H9 (cell line): ENCODE measurements at regions not wholly inside any gene's neighbourhood (a gene's known extent, or its start where the extent isn't known, plus 50 kb on each side); places are given as distances from the start of the nearest gene placed in this dataset.

Experiments
- DNase-seq: peaks from one replicate; pipeline ENCODE4 v3.0.0-alpha.2; 2017
- H2AFZ ChIP-seq: one replicate; pipeline ENCODE4 v1.6.1; 2013; ENCODE audit warnings: mild to moderate bottlenecking, low read length, control low read depth, moderate library complexity
- H2AK5ac ChIP-seq: 2 replicates; pipeline ENCODE4 v1.6.1; 2013; ENCODE audit warnings: low read length, control low read depth, mixed read lengths; ENCODE audit not compliant: insufficient read length
- H2BK120ac ChIP-seq: one replicate; pipeline ENCODE4 v1.6.1; 2013; ENCODE audit warnings: low read depth, mild to moderate bottlenecking, low read length, control low read depth, inconsistent platforms; ENCODE audit not compliant: poor library complexity, severe bottlenecking
- H2BK12ac ChIP-seq: 2 replicates; pipeline ENCODE4 v1.6.1; 2013; ENCODE audit warnings: low read length, control low read depth, mixed read lengths, low read depth; ENCODE audit not compliant: insufficient read length
- H2BK15ac ChIP-seq: 2 replicates; pipeline ENCODE4 v1.6.1; 2013; ENCODE audit warnings: low read depth, low read length, control low read depth
- H2BK20ac ChIP-seq: one replicate; pipeline ENCODE4 v1.6.1; 2013; ENCODE audit warnings: low read depth, mild to moderate bottlenecking, low read length, control low read depth, inconsistent platforms; ENCODE audit not compliant: poor library complexity, severe bottlenecking
- H2BK5ac ChIP-seq: 2 replicates; pipeline ENCODE4 v1.6.1; 2013; ENCODE audit warnings: low read length, control low read depth, mixed read lengths; ENCODE audit not compliant: insufficient read length
- H3K14ac ChIP-seq: 2 replicates; pipeline ENCODE4 v1.6.1; 2013; ENCODE audit warnings: low read length, control low read depth; ENCODE audit not compliant: insufficient read depth
- H3K18ac ChIP-seq: 2 replicates; pipeline ENCODE4 v1.6.1; 2013; ENCODE audit warnings: low read depth, mild to moderate bottlenecking, mixed read lengths, low read length, control low read depth; ENCODE audit not compliant: insufficient read length
- H3K23ac ChIP-seq: 2 replicates; pipeline ENCODE4 v1.6.1; 2013; ENCODE audit warnings: low read length, control low read depth, mixed read lengths, low read depth; ENCODE audit not compliant: insufficient read length
- H3K23me2 ChIP-seq: 2 replicates; pipeline ENCODE4 v1.6.1; 2013; ENCODE audit warnings: low read depth, mild to moderate bottlenecking, mixed read lengths, low read length, control low read depth; ENCODE audit not compliant: insufficient read length, poor library complexity, severe bottlenecking
- H3K27ac ChIP-seq: 2 replicates; pipeline ENCODE4 v1.5.1; 2013; ENCODE audit warnings: low read length, control low read depth, mixed read lengths, low read depth; ENCODE audit not compliant: insufficient read length
- H3K27me3 ChIP-seq: 2 replicates; pipeline ENCODE4 v1.6.1; 2013; ENCODE audit warnings: low read length, control low read depth, inconsistent platforms; ENCODE audit not compliant: insufficient read depth
- H3K4ac ChIP-seq: 2 replicates; pipeline ENCODE4 v1.6.1; 2013; ENCODE audit warnings: low read depth, mild to moderate bottlenecking, control low read depth, inconsistent platforms, low read length, moderate library complexity
- H3K4me1 ChIP-seq: 2 replicates; pipeline ENCODE4 v1.6.1; 2013; ENCODE audit warnings: low read length, control low read depth, inconsistent platforms; ENCODE audit not compliant: insufficient read depth
- H3K4me2 ChIP-seq: 2 replicates; pipeline ENCODE4 v1.6.1; 2013; ENCODE audit warnings: low read length, control low read depth, mixed read lengths; ENCODE audit not compliant: insufficient read length, insufficient read depth
- H3K56ac ChIP-seq: 2 replicates; pipeline ENCODE4 v1.6.1; 2013; ENCODE audit warnings: low read depth, mild to moderate bottlenecking, mixed read lengths, low read length, control low read depth; ENCODE audit not compliant: insufficient read length
- H3K79me1 ChIP-seq: 2 replicates; pipeline ENCODE4 v1.6.1; 2013; ENCODE audit warnings: low read depth, mild to moderate bottlenecking, moderate library complexity, low read length, control low read depth, inconsistent platforms; ENCODE audit not compliant: insufficient read depth, poor library complexity, severe bottlenecking
- H3K79me2 ChIP-seq: 2 replicates; pipeline ENCODE4 v1.6.1; 2013; ENCODE audit warnings: low read length, control low read depth, inconsistent platforms; ENCODE audit not compliant: insufficient read depth
- H3K9ac ChIP-seq: 2 replicates; pipeline ENCODE4 v1.6.1; 2013; ENCODE audit warnings: low read length, control low read depth, mixed read lengths; ENCODE audit not compliant: insufficient read length; ENCODE audit errors: extremely low read depth
- H3K9me3 ChIP-seq: one replicate; pipeline ENCODE4 v1.6.1; 2013; ENCODE audit warnings: low read depth, low read length, inconsistent platforms; ENCODE audit not compliant: control insufficient read depth
- H3T11ph ChIP-seq: one replicate; pipeline ENCODE4 v1.6.1; 2013; ENCODE audit warnings: mild to moderate bottlenecking, low read length, control low read depth, inconsistent platforms
- H4K20me1 ChIP-seq: one replicate; pipeline ENCODE4 v1.6.1; 2013; ENCODE audit not compliant: control insufficient read depth, insufficient read length, insufficient read depth
- H4K5ac ChIP-seq: 2 replicates; pipeline ENCODE4 v1.6.1; 2013; ENCODE audit warnings: low read depth, mild to moderate bottlenecking, mixed read lengths, low read length, control low read depth; ENCODE audit not compliant: insufficient read length
- H4K8ac ChIP-seq: replicated peaks from 2 replicates; pipeline ENCODE4 v1.6.1; 2013; ENCODE audit warnings: low read length, control low read depth, mixed read lengths, low read depth; ENCODE audit not compliant: insufficient read length
- H4K91ac ChIP-seq: 2 replicates; pipeline ENCODE4 v1.6.1; 2013; ENCODE audit warnings: low read depth, mild to moderate bottlenecking, moderate library complexity, mixed read lengths, low read length, control low read depth; ENCODE audit not compliant: insufficient read length
- H3K27ac Mint-ChIP-seq, 3 experiments: 2 replicates in 2 of 3; 3 replicates in 1 of 3; pipeline ENCODE4 v1.8.0; 2020 to 2021; ENCODE audit warnings: mixed read lengths in 3 of 3, mild to moderate bottlenecking in 1 of 3, moderate library complexity in 1 of 3
- H3K27me3 Mint-ChIP-seq: 2 replicates; pipeline ENCODE4 v1.8.0; 2021; ENCODE audit warnings: low read depth, mild to moderate bottlenecking, moderate library complexity, mixed read lengths
- H3K36me3 Mint-ChIP-seq, 3 experiments: 2 replicates in 2 of 3; 3 replicates in 1 of 3; pipeline ENCODE4 v1.8.0; 2020 to 2021; ENCODE audit warnings: low read depth in 3 of 3, mixed read lengths in 3 of 3; ENCODE audit not compliant: insufficient read depth in 1 of 3
- H3K4me1 Mint-ChIP-seq, 2 experiments: 2 replicates each; pipeline ENCODE4 v1.8.0; 2020; ENCODE audit warnings: mixed read lengths in 2 of 2
- H3K4me3 Mint-ChIP-seq, 2 experiments: 2 replicates in 1 of 2; 3 replicates in 1 of 2; pipeline ENCODE4 v1.8.0; 2020 to 2021; ENCODE audit warnings: mild to moderate bottlenecking in 2 of 2, mixed read lengths in 2 of 2, moderate library complexity in 1 of 2
- H3K9me3 Mint-ChIP-seq, 2 experiments: 2 replicates in 1 of 2; 3 replicates in 1 of 2; pipeline ENCODE4 v1.8.0; 2020; ENCODE audit warnings: mild to moderate bottlenecking in 2 of 2, mixed read lengths in 2 of 2, moderate library complexity in 1 of 2
- WGBS: extraction: QIAGEN DNeasy Blood & Tissue Kit; methylation state at CpG from one replicate; pipeline ENCODE4 v1.1.7; 2013; ENCODE audit warnings: missing lambda C conversion rate, low lambda C conversion rate, mixed read lengths; ENCODE audit not compliant: insufficient read length; ENCODE audit errors: extremely low coverage; 5-methylcytosine and 5-hydroxymethylcytosine counted together
- TF ChIP-seq, protein P1 (sequence below): fragments of 200-600 bp; sonication (generic); conservative IDR thresholded peaks from 3 replicates; pipeline ENCODE4 v1.8.0; 2021; ENCODE audit warnings: antibody characterized with exemption, mild to moderate bottlenecking

DNA sequence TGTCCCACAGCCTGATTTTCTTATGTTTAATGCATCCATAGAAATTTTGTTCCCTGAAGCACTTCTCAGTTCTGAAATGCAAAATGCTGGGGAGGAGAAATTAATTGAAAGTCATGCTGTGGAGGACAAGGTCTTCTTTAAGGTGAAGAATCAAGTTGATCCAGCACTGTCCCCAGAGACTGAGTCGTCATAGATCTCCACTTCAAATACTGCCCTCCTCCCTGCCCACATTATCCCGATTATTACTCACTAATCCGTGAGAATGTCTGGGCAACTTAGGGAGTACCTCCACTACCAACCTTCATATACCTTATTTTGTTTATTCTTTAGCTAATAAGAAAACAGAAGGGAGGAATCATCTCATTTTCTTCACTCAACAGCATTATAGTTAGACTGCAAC is 70.0 kb upstream of the FMN2 start:
- Histone ChIP-seq H3K27ac (no peak overlapping the region), H3K23me2 (no peaks in the 10 kb centered on the region), H3K79me2 (no peaks in the 10 kb centered on the region), H4K8ac (no peak overlapping the region), H4K20me1 (no peaks in the 10 kb centered on the region), H2BK15ac (no peak overlapping the region), H3K4me1 (no peaks in the 10 kb centered on the region), H2BK120ac (no peak overlapping the region), H3K18ac (no peak overlapping the region), H2AFZ (no peak overlapping the region), H3K14ac (no peak overlapping the region), H3K9me3 (no peaks in the 10 kb centered on the region), H2AK5ac (no peak overlapping the region), H4K91ac (no peak overlapping the region), H2BK20ac (no peak overlapping the region), H3K27me3 (no peaks in the 10 kb centered on the region), H2BK12ac (no peak overlapping the region), H3K4ac (no peak overlapping the region), H3K23ac (no peak overlapping the region), H4K5ac (no peak overlapping the region), H3K79me1 (no peaks in the 10 kb centered on the region), H3K4me2 (no peak overlapping the region), H2BK5ac (no peak overlapping the region), H3K9ac (no peak overlapping the region), H3K56ac (no peak overlapping the region), H3T11ph (no peak overlapping the region)
- TF ChIP-seq, protein P1, sequence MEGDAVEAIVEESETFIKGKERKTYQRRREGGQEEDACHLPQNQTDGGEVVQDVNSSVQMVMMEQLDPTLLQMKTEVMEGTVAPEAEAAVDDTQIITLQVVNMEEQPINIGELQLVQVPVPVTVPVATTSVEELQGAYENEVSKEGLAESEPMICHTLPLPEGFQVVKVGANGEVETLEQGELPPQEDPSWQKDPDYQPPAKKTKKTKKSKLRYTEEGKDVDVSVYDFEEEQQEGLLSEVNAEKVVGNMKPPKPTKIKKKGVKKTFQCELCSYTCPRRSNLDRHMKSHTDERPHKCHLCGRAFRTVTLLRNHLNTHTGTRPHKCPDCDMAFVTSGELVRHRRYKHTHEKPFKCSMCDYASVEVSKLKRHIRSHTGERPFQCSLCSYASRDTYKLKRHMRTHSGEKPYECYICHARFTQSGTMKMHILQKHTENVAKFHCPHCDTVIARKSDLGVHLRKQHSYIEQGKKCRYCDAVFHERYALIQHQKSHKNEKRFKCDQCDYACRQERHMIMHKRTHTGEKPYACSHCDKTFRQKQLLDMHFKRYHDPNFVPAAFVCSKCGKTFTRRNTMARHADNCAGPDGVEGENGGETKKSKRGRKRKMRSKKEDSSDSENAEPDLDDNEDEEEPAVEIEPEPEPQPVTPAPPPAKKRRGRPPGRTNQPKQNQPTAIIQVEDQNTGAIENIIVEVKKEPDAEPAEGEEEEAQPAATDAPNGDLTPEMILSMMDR = no peak
- no peaks in the 10 kb centered on the region for H3K27me3 Mint-ChIP-seq
- WGBS = no CpG with 5 or more reads among the region's 3 CpGs
- no peak for DNase-seq
- no peak overlapping the region for H3K4me3 Mint-ChIP-seq
- peaks cover 4 to 7% of the 10 kb centered on the region in 2 experiments; a peak in 3 of 5 replicates for H3K9me3 Mint-ChIP-seq
- H3K4me1 Mint-ChIP-seq = no peaks in the 10 kb centered on the region
- H3K27ac Mint-ChIP-seq = no peak overlapping the region
- no peaks in the 10 kb centered on the region for H3K36me3 Mint-ChIP-seq
